Breast epithelium (tissue), 3 donors: ENCODE measurements at regions not wholly inside any gene's neighbourhood (a gene's known extent, or its start where the extent isn't known, plus 50 kb on each side); places are given as distances from the start of the nearest gene placed in this dataset.

Experiments
- POLR2A ChIP-seq: fragments of 450-650 bp; IDR thresholded peaks from one replicate; pipeline ENCODE4 v1.6.1; 2016; ENCODE audit warnings: antibody characterized with exemption, mild to moderate bottlenecking, moderate library complexity
- POLR2AphosphoS5 ChIP-seq, 3 donors: sonication (generic); formaldehyde crosslinking; IDR thresholded peaks; one replicate each; pipeline ENCODE4 v1.6.1; 2017; ENCODE audit warnings: antibody characterized with exemption in 3 of 3
- TF ChIP-seq, protein P1 (sequence below), 3 donors: fragments of 450-650 bp; IDR thresholded peaks; one replicate each; pipeline ENCODE4 v1.5.1; 2016 to 2017; ENCODE audit warnings: antibody characterized with exemption in 3 of 3, mild to moderate bottlenecking in 3 of 3, moderate library complexity in 3 of 3

- no peak for TF ChIP-seq POLR2A
- TF ChIP-seq, protein P1, sequence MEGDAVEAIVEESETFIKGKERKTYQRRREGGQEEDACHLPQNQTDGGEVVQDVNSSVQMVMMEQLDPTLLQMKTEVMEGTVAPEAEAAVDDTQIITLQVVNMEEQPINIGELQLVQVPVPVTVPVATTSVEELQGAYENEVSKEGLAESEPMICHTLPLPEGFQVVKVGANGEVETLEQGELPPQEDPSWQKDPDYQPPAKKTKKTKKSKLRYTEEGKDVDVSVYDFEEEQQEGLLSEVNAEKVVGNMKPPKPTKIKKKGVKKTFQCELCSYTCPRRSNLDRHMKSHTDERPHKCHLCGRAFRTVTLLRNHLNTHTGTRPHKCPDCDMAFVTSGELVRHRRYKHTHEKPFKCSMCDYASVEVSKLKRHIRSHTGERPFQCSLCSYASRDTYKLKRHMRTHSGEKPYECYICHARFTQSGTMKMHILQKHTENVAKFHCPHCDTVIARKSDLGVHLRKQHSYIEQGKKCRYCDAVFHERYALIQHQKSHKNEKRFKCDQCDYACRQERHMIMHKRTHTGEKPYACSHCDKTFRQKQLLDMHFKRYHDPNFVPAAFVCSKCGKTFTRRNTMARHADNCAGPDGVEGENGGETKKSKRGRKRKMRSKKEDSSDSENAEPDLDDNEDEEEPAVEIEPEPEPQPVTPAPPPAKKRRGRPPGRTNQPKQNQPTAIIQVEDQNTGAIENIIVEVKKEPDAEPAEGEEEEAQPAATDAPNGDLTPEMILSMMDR (IDR thresholded peaks at IDR 0.05) = no peak
- TF ChIP-seq POLR2AphosphoS5 (IDR thresholded peaks at IDR 0.05) = no peak
Observed at GRCh38 chr13:34721631-34722595, 220.2 kb upstream of the NBEA start.
